ENCODE measurements at regions not wholly inside any gene's neighbourhood (a gene's known extent, or its start where the extent isn't known, plus 50 kb on each side); places are given as distances from the start of the nearest gene placed in this dataset.

DNA sequence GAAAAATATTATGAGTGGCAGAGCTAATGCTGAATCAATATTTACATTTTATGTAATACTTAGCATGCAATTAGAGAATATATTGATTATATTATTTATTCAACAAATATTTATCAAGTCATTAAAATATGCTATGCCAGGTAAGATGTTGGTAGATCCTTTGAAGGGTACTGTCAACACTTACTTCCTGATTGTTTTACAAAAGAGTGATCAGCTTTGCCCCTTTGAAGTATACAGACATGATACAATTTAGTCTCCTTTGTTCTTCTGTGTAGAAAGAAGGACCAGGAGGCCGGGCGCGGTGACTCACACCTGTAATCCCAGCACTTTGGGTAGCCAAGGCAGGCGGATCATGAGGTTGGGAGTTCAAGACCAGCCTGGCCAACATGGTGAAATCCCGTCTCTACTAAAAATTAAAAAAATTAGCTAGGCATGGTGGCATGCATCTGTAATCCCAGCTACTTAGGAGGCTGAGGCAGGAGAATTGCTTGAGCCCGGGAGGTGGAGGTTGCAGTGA, 73.9 kb upstream of the IFNG-AS1 start:
- DNase-seq: no peak

GRCh38 chr12:67916266-67916970, 72.8 kb upstream of the IFNG-AS1 start:
- DNase-seq: no peak

DNA sequence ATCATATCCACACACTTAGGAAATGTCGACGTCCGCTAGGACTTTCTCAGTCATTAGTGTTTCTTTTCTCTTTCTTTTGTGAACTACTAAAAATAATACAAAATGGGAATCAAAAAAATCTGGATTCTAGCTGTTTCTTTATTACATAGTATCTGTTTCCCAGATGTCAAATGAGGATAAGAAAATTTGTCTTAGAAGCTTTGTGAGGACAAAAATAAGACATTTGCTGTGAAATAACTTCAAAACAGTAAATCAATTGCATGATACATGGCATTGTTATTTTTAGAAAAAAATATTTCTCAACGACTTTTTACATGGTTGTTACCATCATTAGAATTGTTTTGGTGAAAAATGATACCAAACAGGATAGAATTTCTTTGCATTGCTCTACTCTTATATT, 71.4 kb upstream of the IFNG-AS1 start:
- DNase-seq: no peak

DNA sequence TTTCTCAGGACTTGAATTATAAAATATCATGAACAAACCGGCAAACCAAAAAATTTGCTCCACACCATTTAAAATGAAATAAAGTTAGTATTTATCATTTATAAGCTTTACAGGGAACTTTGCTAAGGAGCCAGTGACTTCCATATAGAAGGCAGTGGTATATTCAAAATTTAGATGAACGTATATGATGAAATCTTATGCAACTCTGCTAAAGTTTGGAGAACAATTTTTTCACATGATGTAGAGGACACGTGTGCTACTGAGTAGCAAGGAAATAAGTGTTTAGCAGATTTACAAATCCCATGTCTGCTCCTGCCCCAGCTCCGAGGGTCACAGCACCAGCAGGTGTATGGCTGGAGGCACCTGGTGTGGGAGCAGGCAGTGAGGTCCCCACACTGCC, 70.8 kb upstream of the IFNG-AS1 start:
- DNase-seq: no peak

DNA sequence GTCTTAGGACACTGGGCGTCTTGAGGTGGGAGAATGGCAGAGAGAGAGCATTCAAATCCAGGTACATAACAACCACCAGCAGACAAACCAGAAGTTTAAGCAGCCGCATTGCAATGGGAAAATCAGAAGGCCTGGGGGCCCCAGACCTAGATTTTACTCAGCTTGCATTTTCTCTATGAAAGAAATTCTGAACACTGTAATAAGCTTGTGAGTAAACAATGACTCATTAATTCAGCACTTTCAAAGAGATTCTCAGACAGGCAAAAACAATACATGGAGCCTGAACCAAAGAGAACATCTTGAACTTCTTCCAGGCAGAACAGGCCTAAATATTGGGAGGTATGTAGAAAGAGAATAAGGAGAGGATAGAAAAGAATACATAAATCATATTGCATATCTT, 69.8 kb upstream of the IFNG-AS1 start:
- no peak for DNase-seq

GRCh38 chr12:67920413-67920812, 68.8 kb upstream of the IFNG-AS1 start:
- DNase-seq: no peak

- DNase-seq: no peak
These were observed 68.0 kb upstream of the IFNG-AS1 start for GRCh38 chr12:67921286-67921685.

DNA sequence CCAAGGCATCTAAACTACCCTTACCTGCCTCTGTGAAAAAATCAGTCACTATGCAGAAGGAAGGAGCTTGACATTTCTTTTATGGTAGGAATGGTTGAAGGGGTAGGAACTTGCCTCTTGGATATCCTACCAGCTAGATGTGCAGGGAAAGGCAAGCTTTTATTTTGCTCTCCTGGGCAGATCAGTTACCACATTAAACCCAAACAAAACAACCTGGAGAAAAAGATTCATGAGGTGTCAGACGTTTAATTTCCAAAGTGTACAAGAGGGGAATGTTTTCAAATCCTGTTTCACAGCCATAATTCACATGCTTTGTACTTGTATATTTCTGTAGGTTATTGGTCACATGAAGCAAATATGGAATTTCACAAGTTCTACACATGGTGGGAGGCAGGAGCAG, 67.0 kb upstream of the IFNG-AS1 start:
- DNase-seq: no peak

DNA sequence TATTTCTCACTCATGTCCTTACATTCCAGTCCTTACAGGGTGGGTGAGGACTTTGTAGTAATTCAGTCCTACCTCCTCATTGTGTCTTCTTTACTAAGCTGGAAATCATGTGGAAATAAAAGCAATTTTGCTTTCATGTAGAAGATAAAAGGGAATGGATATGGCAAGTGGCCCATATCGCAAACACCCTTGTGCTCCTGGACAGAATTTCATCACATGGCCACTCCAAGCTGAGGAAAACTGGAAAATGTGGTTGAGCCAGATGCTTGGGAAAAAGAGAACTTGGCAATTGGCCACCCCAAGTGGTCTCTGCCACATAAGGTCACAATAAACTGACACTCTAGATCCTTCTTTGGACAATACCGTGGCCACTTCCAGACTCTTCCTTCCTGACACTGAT, 64.2 kb upstream of the IFNG-AS1 start:
- DNase-seq: peak; percentile 32

DNA sequence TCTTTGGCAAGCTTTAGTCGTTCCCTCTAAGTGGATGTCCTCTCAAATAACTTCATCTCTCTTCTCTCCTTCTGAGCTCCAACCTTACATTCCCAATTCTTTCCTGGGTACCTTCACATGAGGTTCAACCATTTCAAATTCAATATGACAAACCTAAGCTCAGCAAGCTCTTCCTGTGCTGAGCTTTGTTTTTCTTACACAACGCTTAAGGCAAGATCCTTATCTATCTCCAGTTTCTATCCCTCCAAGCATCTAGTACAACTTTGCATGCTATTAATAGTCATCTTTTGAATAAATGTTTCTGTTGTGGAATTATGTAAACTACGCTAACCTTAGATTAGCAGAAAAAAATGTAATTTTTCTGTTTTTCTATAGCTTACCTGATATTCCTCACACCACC, 63.7 kb upstream of the IFNG-AS1 start:
- no peak for DNase-seq

DNA sequence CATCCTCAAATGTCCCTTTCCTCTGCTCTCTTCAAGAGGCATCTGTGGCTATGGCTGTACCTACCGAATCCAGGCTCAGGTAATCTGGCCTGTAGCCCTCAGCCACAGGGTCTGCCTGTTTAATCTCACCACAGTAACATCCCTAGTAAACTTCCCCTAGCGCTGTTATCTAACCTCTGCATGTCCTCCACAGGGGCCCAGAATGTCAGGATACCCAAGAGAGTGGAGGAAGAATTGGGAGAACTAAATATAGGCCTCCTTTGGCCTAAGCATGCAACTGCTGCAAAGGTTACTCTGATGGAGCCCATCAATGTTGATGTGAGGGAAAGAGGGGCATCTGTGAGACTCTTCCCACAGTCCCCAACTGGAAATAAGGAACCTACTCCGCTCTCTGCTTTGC, 63.2 kb upstream of the IFNG-AS1 start:
- DNase-seq: no peak

DNA sequence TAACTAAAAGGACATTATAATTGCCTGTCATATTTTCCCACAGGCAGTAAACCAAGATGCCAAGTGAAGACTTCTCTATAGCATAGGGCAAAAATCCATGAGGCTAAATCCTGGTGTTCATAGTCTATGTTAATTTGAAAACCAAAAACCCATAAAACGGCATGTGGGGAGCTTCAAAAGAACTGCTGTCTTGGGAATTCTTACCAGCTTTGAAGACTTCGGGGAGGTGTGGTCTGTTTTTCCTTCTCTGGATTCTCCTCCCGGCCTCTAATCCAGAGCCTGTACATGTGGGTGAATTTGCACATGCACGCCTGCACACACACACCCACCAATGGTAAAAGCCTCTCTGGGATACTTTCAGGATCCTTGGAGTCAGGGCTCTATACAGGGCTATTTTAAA, 61.9 kb upstream of the IFNG-AS1 start:
- no peak for DNase-seq

DNA sequence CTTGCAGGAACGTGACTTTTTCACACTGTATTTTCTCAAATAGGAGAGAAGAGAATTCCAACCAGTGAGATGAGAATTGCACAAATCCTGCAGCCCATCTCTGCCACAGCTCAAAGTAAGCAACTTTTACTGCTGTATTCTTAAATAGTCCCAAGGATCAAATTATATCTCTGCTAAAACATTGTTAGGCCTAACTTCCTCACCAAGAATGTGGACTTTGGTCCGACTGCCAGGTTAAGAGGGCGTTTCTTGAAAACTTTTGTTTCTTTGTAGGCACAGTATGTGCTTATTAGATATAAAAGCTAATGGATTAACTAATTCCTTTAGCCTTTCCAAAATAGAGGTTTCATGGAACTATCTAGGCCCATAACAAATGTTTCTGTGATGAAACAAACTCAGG, 61.4 kb upstream of the IFNG-AS1 start:
- DNase-seq: no peak

DNA sequence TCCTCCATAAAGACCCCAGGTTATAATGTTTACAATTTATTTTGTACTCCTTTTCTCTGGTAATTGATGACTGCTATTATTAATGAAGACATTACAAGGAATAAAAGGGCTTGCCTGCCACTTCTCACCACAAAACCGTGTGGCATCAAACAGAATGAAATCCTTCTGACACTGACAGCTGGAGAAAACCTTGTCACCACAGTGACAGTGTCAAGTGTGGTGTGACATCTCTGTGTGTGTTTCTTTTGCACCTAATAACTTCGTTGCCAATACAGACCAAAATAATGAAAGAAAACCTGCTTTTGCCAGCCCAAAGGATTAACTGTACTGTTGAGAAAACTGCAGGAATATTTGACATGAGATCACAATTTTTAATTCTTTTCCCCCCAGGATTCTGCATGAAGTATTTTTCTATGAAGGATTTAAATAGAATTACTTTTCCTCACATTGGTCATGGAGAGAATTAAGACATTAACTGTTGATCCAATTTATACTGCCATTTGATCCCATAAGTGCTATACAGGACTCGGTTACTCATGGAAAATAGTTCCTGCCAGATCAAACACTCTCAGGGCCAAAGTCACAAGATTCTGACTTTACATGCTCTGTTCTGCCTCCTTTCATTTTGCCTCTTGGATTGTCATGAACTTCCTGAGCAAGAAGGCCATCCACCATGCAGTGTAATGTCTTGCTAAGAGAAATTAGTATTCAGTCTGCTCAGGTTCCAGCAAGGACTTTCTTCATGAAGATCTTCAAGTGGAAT, 60.4 kb upstream of the IFNG-AS1 start:
- no peak for DNase-seq

DNA sequence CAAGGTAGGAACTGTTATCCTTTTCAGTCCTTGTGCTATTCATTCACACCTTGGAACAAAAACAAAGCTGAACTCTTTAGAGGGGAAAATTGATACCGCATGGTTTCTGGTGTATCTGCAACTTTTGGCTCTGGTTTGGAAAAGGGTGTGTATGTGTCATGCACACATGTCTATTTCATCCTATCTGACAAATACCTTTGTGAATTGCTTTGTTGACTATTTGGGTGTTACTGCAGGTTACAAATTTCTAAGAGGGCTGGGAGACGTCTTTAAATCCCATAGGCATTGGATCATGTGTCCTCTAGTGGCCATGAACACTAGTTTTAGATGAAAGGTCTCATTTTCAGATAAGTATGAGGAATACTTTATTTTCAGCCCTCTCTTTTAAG, 59.9 kb upstream of the IFNG-AS1 start:
- DNase-seq: no peak

GRCh38 chr12:67937822-67938221, 51.4 kb upstream of the IFNG-AS1 start:
- DNase-seq: no peak

All from DMS79 (cell line).